ENCODE measurements at regions not wholly inside any gene's neighbourhood (a gene's known extent, or its start where the extent isn't known, plus 50 kb on each side); places are given as distances from the start of the nearest gene placed in this dataset.

DNA sequence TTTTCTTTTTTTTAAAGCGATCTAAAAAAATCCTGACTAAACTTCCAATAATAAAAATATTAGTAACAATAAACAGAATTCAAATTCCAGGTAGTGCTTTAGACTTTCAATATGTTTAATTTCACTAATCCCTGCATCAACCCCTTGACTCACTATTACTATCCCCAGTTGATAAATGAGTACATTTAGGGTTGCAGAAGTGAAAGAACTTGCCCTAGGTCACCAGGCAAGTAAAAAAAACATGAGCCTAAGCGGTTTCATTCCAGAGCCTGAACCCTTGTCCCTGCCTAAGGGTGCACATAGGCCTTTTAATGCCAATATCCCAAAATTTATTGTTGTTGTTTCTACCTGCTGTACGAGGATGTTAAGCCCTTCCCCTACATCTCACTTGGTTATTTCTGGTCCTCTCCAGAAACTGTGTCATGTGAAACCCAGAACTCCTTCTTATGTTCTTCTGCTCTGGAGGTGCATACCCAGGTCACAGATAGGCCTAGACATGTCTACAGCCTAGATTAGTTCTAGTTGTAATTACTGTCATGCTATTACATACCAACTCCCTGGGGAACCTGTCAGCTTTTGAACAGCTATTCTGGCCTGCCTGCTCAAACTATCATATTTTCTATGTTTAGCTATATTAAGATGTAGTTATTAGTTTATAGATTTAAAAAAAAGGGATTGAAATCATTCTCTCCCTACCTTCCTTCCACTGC is 244.5 kb upstream of the PITX2 start:
- TF ChIP-seq, protein P1, sequence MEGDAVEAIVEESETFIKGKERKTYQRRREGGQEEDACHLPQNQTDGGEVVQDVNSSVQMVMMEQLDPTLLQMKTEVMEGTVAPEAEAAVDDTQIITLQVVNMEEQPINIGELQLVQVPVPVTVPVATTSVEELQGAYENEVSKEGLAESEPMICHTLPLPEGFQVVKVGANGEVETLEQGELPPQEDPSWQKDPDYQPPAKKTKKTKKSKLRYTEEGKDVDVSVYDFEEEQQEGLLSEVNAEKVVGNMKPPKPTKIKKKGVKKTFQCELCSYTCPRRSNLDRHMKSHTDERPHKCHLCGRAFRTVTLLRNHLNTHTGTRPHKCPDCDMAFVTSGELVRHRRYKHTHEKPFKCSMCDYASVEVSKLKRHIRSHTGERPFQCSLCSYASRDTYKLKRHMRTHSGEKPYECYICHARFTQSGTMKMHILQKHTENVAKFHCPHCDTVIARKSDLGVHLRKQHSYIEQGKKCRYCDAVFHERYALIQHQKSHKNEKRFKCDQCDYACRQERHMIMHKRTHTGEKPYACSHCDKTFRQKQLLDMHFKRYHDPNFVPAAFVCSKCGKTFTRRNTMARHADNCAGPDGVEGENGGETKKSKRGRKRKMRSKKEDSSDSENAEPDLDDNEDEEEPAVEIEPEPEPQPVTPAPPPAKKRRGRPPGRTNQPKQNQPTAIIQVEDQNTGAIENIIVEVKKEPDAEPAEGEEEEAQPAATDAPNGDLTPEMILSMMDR (IDR thresholded peaks at IDR 0.05): no peak
- TF ChIP-seq ZFX (IDR thresholded peaks at IDR 0.05; ENCODE audit: borderline replicate concordance): no peak
